ENCODE measurements at regions not wholly inside any gene's neighbourhood (a gene's known extent, or its start where the extent isn't known, plus 50 kb on each side); places are given as distances from the start of the nearest gene placed in this dataset.
"Not testable (repeated sequence)": the region's sequence is repeated elsewhere in the genome, so short reads cannot be mapped to it uniquely, and the experiment has no call there.

- in situ Hi-C loops (cut with MboI; ENCODE audit: low sequenced_read_pairs in 4 of 4), result no loop called here
- no peak for TF ChIP-seq CTCF (IDR thresholded peaks at IDR 0.05 in 4 of 5, conservative IDR thresholded peaks at IDR 0.05 in 1 of 5)
- no peak for TF ChIP-seq POLR2A (IDR thresholded peaks at IDR 0.05)
Measured at GRCh38 chr11:134853992-134854991, 442.2 kb upstream of the B3GAT1 start.

DNA sequence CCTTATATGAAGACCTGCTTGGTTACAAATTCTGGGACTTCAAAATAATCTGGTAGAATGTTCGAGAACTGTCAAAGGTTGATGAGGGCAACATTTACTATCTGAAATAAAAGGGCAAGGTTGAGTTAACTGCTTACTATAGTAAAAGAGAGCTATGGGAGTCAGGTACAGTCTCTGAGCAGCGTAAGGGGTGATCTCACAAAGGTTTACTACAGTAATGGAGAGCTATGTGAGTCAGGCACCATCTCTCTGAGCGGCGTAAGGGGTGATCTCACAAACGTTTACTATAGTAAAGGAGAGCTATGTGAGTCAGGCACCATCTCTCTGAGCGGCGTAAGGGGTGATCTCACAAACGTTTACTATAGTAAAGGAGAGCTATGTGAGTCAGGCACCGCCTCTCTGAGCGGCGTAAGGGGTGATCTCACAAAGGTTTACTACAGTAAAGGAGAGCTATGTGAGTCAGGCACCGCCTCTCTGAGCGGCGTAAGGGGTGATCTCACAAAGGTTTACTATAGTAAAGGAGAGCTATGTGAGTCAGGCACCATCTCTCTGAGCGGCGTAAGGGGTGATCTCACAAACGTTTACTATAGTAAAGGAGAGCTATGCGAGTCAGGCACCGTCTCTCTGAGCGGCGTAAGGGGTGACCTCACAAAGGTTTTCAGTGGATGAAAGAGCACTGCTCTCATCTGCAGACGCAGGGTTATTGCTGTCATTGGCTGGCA, 439.6 kb upstream of the B3GAT1 start:
- intact Hi-C loops (cut with DNase I; ENCODE audit: low total_unique reads); H3K27ac ChIP-seq; H3K4me3 ChIP-seq; DNase-seq; H3K36me3 ChIP-seq; H3K27me3 ChIP-seq; in situ Hi-C loops (cut with MboI; ENCODE audit: low sequenced_read_pairs in 4 of 4); ATAC-seq; H3K9me3 ChIP-seq; H3K4me1 ChIP-seq: not testable (repeated sequence)

More at GRCh38 chr11:134853992-134854991, 442.2 kb upstream of the B3GAT1 start:
- H3K27ac ChIP-seq, result no peak overlapping the region
- H3K4me1 ChIP-seq, result no peaks in the 10 kb centered on the region
- no peaks in the 10 kb centered on the region for H3K27me3 ChIP-seq
- no peaks in the 10 kb centered on the region for H3K36me3 ChIP-seq
- no peak overlapping the region for H3K4me3 ChIP-seq
- DNase-seq (no peak), ATAC-seq (no peak)
- intact Hi-C loops (cut with DNase I; ENCODE audit: low total_unique reads), result no loop called here
- H3K9me3 ChIP-seq, result no peaks in the 10 kb centered on the region

GRCh38 chr11:134850566-134850965, 438.5 kb upstream of the B3GAT1 start:
- intact Hi-C loops (cut with DNase I; ENCODE audit: low total_unique reads), result no loop called here
- DNase-seq, result no peak

DNA sequence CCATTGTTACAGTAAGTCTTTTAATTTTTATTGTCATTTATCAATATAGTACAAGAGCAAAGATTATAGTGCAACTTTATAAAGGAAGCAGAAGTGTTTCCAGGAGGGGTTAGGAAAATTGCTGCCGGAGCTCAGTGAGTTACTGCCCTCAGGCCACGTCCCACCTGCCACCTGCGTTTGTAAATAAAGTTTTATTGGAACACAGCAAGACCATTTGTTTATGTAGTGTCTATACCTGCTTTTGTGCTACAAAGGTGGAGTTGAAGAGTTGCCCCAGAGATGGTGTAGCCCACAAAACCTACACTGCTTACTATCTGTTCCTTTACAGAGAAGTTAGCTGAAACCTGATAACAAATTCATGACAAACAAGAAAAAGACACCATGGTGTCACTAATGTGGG, 437.8 kb upstream of the B3GAT1 start:
- intact Hi-C loops (cut with DNase I; ENCODE audit: low total_unique reads) (no loop called here), in situ Hi-C loops (cut with MboI; ENCODE audit: low sequenced_read_pairs in 4 of 4) (no loop called here)
- no peak for ATAC-seq
- H3K27me3 ChIP-seq, result no peaks in the 10 kb centered on the region
- TF ChIP-seq CTCF (IDR thresholded peaks at IDR 0.05 in 4 of 5, conservative IDR thresholded peaks at IDR 0.05 in 1 of 5) (no peak), POLR2A (IDR thresholded peaks at IDR 0.05) (no peak)
- no peak overlapping the region for H3K4me3 ChIP-seq
- no peaks in the 10 kb centered on the region for H3K9me3 ChIP-seq
- H3K36me3 ChIP-seq, result no peaks in the 10 kb centered on the region
- DNase-seq, result no peak
- no peak overlapping the region for H3K27ac ChIP-seq
- H3K4me1 ChIP-seq, result no peaks in the 10 kb centered on the region

More at GRCh38 chr11:134850566-134850965, 438.5 kb upstream of the B3GAT1 start:
- TF ChIP-seq POLR2A (IDR thresholded peaks at IDR 0.05) (no peak), CTCF (IDR thresholded peaks at IDR 0.05 in 4 of 5, conservative IDR thresholded peaks at IDR 0.05 in 1 of 5) (no peak)
- Histone ChIP-seq H3K4me3 (no peak overlapping the region), H3K27ac (no peak overlapping the region), H3K36me3 (no peaks in the 10 kb centered on the region), H3K4me1 (no peaks in the 10 kb centered on the region), H3K27me3 (no peaks in the 10 kb centered on the region), H3K9me3 (no peaks in the 10 kb centered on the region)
- in situ Hi-C loops (cut with MboI; ENCODE audit: low sequenced_read_pairs in 4 of 4), result no loop called here
- no peak for ATAC-seq

DNA sequence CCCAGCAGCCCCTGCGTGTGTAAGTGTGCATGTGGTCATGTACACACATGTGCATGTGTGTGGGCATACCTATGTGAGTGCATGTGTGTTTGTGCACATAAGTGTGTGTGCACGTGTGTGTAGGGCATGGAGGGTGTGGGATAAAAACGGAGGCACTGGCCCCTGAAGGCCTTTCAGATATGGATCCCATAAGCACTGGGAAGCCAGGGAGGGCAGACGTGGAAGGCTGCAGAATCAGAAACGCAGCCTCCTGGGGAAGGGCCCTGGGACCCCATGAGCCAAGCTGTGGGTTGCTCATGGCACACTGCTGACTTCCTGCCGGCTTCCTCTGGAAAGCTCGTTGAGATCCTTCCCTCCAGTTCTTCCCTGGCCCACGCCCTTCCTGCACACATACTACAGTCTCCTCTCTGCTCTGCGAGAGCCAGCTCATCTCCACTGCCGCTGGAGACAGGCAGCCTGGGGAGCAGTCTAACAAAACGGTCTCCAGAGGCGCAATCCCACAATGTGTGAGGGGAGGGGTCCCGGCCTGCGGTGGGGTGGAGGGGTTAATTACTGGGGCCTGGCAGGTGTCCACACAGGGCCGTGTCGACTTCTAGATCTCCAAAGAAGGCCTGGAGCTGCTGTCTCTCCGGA, 435.2 kb upstream of the B3GAT1 start:
- no peaks in the 10 kb centered on the region for H3K4me1 ChIP-seq
- H3K36me3 ChIP-seq, result no peaks in the 10 kb centered on the region
- no peak for DNase-seq
- no peaks in the 10 kb centered on the region for H3K9me3 ChIP-seq
- TF ChIP-seq CTCF (IDR thresholded peaks at IDR 0.05 in 4 of 5, conservative IDR thresholded peaks at IDR 0.05 in 1 of 5) (no peak), POLR2A (IDR thresholded peaks at IDR 0.05) (no peak)
- H3K27ac ChIP-seq, result no peak overlapping the region
- H3K4me3 ChIP-seq, result no peak overlapping the region
- ATAC-seq, result no peak
- H3K27me3 ChIP-seq, result peaks cover 0 to 4% (median 2%) of the 10 kb centered on the region in 3 donors
- intact Hi-C loops (cut with DNase I; ENCODE audit: low total_unique reads), result no loop called here
- in situ Hi-C loops (cut with MboI; ENCODE audit: low sequenced_read_pairs in 4 of 4), result no loop called here
